Psoas muscle (tissue), 7 donors: ENCODE measurements at regions not wholly inside any gene's neighbourhood (a gene's known extent, or its start where the extent isn't known, plus 50 kb on each side); places are given as distances from the start of the nearest gene placed in this dataset.
"Not testable (repeated sequence)": the region's sequence is repeated elsewhere in the genome, so short reads cannot be mapped to it uniquely, and the experiment has no call there.

Experiments
- ATAC-seq, 4 donors: fragments of 200-7000 bp; cut with Tn5 transposase; one replicate each; pipeline ENCODE4 v1.9.1; 2020; ENCODE audit warnings: moderate library complexity in 3 of 4, mild to moderate bottlenecking in 2 of 4
- DNase-seq, 2 donors: peaks; one replicate each; pipeline ENCODE4 v3.0.0-alpha.2; 2020
- H3K27ac ChIP-seq: fragments of 200-600 bp; one replicate; pipeline ENCODE4 v1.8.0; 2022
- H3K27me3 ChIP-seq, 3 donors: fragments of 200-600 bp in 1 of 3; one replicate each; pipeline versions ENCODE4 v1.6.1 to v1.8.0; 2013 to 2022; ENCODE audit warnings: low read length in 2 of 3, mild to moderate bottlenecking in 2 of 3, moderate library complexity in 1 of 3; ENCODE audit not compliant: insufficient read depth in 3 of 3
- H3K36me3 ChIP-seq, 2 donors: fragments of 200-600 bp in 1 of 2; one replicate each; pipeline versions ENCODE4 v1.6.1 to v1.8.0; 2013 to 2022; ENCODE audit warnings: low read depth in 1 of 2, mild to moderate bottlenecking in 1 of 2, moderate library complexity in 1 of 2; ENCODE audit not compliant: insufficient read depth in 1 of 2
- H3K4me1 ChIP-seq: fragments of 200-600 bp; one replicate; pipeline ENCODE4 v1.8.0; 2022
- H3K4me3 ChIP-seq: fragments of 200-600 bp; one replicate; pipeline ENCODE4 v1.8.0; 2022; ENCODE audit warnings: mild to moderate bottlenecking
- H3K9me3 ChIP-seq: fragments of 200-600 bp; one replicate; pipeline ENCODE4 v1.8.0; 2022
- WGBS, 3 donors: extraction: QIAGEN DNeasy Blood & Tissue Kit; methylation state at CpG; one replicate each; pipeline versions ENCODE4 v1.1.6 to v1.1.7; 2013; 5-methylcytosine and 5-hydroxymethylcytosine counted together
- intact Hi-C, 2 donors: fragments of 100-400 bp; cut with DNase I; formaldehyde crosslinking; loops; one replicate each; pipeline versions ENCODE4 v1.11.0 to v1.14.2; 2022
- donor health status: healthy with polysubstance abuse.
- donor health status: DM: no; HTN: no; CAD: no; lungs with moderate emphysema.
- donor health status: Bipolar disorder and iron deficiency.
- donor health status: healthy.
- donor health status: DM: yes; HTN: yes; CAD: no.
- donor health status: DM: no; HTN: no; CAD: no.
- donor health status: DM: yes; HTN: yes; CAD: no.

- H3K4me1 ChIP-seq, H3K36me3 ChIP-seq, intact Hi-C loops, ATAC-seq, H3K4me3 ChIP-seq, DNase-seq, H3K27ac ChIP-seq, H3K27me3 ChIP-seq, H3K9me3 ChIP-seq: not testable (repeated sequence)
- no CpG with 5 or more reads among the region's 3 CpGs for WGBS, 3 donors
Observed at GRCh38 chr7:75243638-75244037, 151.2 kb downstream of the GTF2IRD2B start.

DNA sequence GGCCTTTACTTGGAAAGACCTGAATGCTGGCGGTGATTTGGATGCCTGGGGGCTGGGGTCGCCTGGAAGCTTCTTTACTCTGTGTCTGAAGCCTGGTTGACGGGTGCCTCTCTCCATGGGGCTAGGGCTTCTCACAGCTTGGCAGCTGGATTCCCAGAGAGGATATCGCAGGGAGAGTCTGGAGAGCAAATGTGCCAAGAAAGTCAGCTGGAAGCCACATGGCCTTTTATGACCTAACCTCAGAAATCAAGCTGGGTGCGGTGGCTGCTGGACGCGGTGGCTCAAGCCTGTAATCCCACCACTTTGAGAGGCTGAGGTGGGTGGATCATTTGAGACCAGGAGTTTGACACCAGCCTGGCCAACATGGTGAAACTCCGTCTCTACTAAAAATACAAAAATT lies 147.2 kb upstream of the TRIM73 start:
- not testable (repeated sequence) for H3K27me3 ChIP-seq
- WGBS, 3 donors: no CpG with 5 or more reads among the region's 8 CpGs

GRCh38 chr7:75254238-75254637 lies 141.2 kb upstream of the TRIM73 start:
- no CpG with 5 or more reads among the region's 3 CpGs for WGBS, 3 donors
- H3K27ac ChIP-seq, H3K4me1 ChIP-seq, H3K36me3 ChIP-seq, H3K4me3 ChIP-seq, DNase-seq, H3K27me3 ChIP-seq, H3K9me3 ChIP-seq, intact Hi-C loops: not testable (repeated sequence)
- peak; percentile 65 to 94 (median 87) for ATAC-seq

More for the DNA sequence above, 147.2 kb upstream of the TRIM73 start:
- H3K4me1 ChIP-seq, intact Hi-C loops, H3K27ac ChIP-seq, DNase-seq, H3K9me3 ChIP-seq, H3K36me3 ChIP-seq, ATAC-seq, H3K4me3 ChIP-seq: not testable (repeated sequence)

- H3K4me1 ChIP-seq, H3K9me3 ChIP-seq, H3K27me3 ChIP-seq, H3K4me3 ChIP-seq, intact Hi-C loops, H3K36me3 ChIP-seq, H3K27ac ChIP-seq, DNase-seq: not testable (repeated sequence)
- WGBS, 3 donors: no CpG with 5 or more reads among the region's 2 CpGs
- peak in 2 of 4 donors; percentile 53 to 54 for ATAC-seq
Observed at GRCh38 chr7:75257442-75257841, 138.0 kb upstream of the TRIM73 start.

GRCh38 chr7:75259454-75260003 lies 135.9 kb upstream of the TRIM73 start:
- H3K36me3 ChIP-seq, intact Hi-C loops, H3K9me3 ChIP-seq, DNase-seq, H3K27me3 ChIP-seq, H3K4me1 ChIP-seq, H3K27ac ChIP-seq, H3K4me3 ChIP-seq, ATAC-seq: not testable (repeated sequence)
- no CpG with 5 or more reads among the region's 6 CpGs for WGBS, 3 donors

GRCh38 chr7:75261660-75262059 lies 133.8 kb upstream of the TRIM73 start:
- H3K4me3 ChIP-seq, DNase-seq, H3K36me3 ChIP-seq, intact Hi-C loops, H3K27me3 ChIP-seq, H3K4me1 ChIP-seq, H3K27ac ChIP-seq, ATAC-seq, H3K9me3 ChIP-seq: not testable (repeated sequence)
- WGBS, 3 donors: no CpG with 5 or more reads among the region's 2 CpGs

- H3K4me3 ChIP-seq: not testable (repeated sequence)
Observed at GRCh38 chr7:75268158-75268557, 127.3 kb upstream of the TRIM73 start.

GRCh38 chr7:75269159-75269558 lies 126.3 kb upstream of the TRIM73 start:
- DNase-seq, intact Hi-C loops, H3K9me3 ChIP-seq, H3K27ac ChIP-seq, H3K4me1 ChIP-seq, H3K27me3 ChIP-seq, H3K36me3 ChIP-seq, H3K4me3 ChIP-seq: not testable (repeated sequence)
- ATAC-seq: peak in 1 of 4 donors; percentile 8
- WGBS, 3 donors: no CpG with 5 or more reads among the region's 2 CpGs

More at GRCh38 chr7:75268158-75268557, 127.3 kb upstream of the TRIM73 start:
- H3K27me3 ChIP-seq, H3K4me1 ChIP-seq, H3K9me3 ChIP-seq, DNase-seq, intact Hi-C loops, H3K27ac ChIP-seq, H3K36me3 ChIP-seq: not testable (repeated sequence)
- no CpG with 5 or more reads among the region's 1 CpG for WGBS, 3 donors
- ATAC-seq: peak; percentile 71 to 94 (median 89)

GRCh38 chr7:75274114-75274513 lies 121.3 kb upstream of the TRIM73 start:
- DNase-seq, H3K4me1 ChIP-seq, H3K36me3 ChIP-seq, H3K27me3 ChIP-seq, H3K27ac ChIP-seq, H3K4me3 ChIP-seq, H3K9me3 ChIP-seq, intact Hi-C loops, ATAC-seq: not testable (repeated sequence)
- WGBS, 3 donors: no CpG with 5 or more reads among the region's 1 CpG
